Testis (tissue), 2 donors: ENCODE measurements at regions not wholly inside any gene's neighbourhood (a gene's known extent, or its start where the extent isn't known, plus 50 kb on each side); places are given as distances from the start of the nearest gene placed in this dataset.

Experiments used
- DNase-seq: peaks from one replicate; pipeline ENCODE4 v3.0.0-alpha.2; 2019
- H3K27ac ChIP-seq, 2 donors: fragments of 200-600 bp; sonication (generic); one replicate each; pipeline ENCODE4 v1.5.1; 2019
- H3K27me3 ChIP-seq: fragments of 200-600 bp; sonication (generic); one replicate; pipeline ENCODE4 v1.5.1; 2019
- H3K36me3 ChIP-seq: fragments of 200-600 bp; sonication (generic); one replicate; pipeline ENCODE4 v1.5.1; 2017; ENCODE audit warnings: low read depth; ENCODE audit errors: missing control alignments
- H3K4me1 ChIP-seq: fragments of 200-600 bp; sonication (generic); one replicate; pipeline ENCODE4 v1.5.1; 2019
- H3K4me3 ChIP-seq, 2 donors: fragments of 200-600 bp; sonication (generic); one replicate each; pipeline ENCODE4 v1.5.1; 2017 to 2019
- H3K9me3 ChIP-seq: fragments of 200-600 bp; sonication (generic); one replicate; pipeline ENCODE4 v1.5.1; 2017
- CTCF ChIP-seq, 3 experiments: fragments of 450-650 bp in 2 of 3; fragments of 200-600 bp in 1 of 3; sonication (generic) in 1 of 3; IDR thresholded peaks; one replicate each; pipeline ENCODE4 v1.5.1; 2016 to 2019; ENCODE audit warnings: antibody characterized with exemption in 3 of 3, mild to moderate bottlenecking in 2 of 3, moderate library complexity in 1 of 3
- POLR2A ChIP-seq: fragments of 450-650 bp; IDR thresholded peaks from one replicate; pipeline ENCODE4 v1.6.1; 2017; ENCODE audit warnings: antibody characterized with exemption, mild to moderate bottlenecking, moderate library complexity
- WGBS, 2 donors: methylation state at CpG; one replicate each; pipeline ENCODE4 v1.1.5; 2018; 5-methylcytosine and 5-hydroxymethylcytosine counted together
- intact Hi-C: fragments of 100-400 bp; cut with DNase I; formaldehyde crosslinking; loops from one replicate; pipeline ENCODE4 v1.15.1; 2023; ENCODE audit warnings: low total_unique reads

DNA sequence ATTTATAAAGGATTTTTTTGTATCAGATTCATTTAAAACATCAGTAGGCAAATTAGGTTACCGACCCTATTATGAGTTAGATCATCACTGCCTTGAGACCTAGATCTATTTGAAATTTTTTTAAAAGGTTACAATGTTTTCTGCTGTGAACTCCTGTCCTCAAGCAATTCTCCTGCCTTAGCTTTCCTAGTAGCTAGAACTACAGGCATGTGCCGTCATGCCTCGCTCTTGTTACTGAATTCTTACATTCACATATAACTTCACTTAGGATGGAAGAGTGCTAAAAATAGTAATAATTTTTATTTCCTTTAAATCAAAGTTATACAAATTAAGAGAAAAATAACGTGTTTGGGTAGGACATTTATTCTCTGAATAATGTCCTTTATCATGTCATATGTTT, 75.5 kb upstream of the MAOA start:
- Histone ChIP-seq H3K27ac (no peak overlapping the region), H3K4me1 (no peaks in the 10 kb centered on the region), H3K4me3 (no peak overlapping the region), H3K9me3 (no peaks in the 10 kb centered on the region), H3K27me3 (no peaks in the 10 kb centered on the region), H3K36me3 (no peaks in the 10 kb centered on the region)
- TF ChIP-seq CTCF (IDR thresholded peaks at IDR 0.05) (no peak), POLR2A (no peak)
- intact Hi-C loops, result no loop called here
- no peak for DNase-seq
- WGBS, 2 donors, result 75 to 91% methylated on average over 4 of the region's 4 CpGs

GRCh38 chrX:43581167-43581566, 74.9 kb upstream of the MAOA start:
- no peak overlapping the region for H3K4me3 ChIP-seq
- DNase-seq, result no peak
- no peaks in the 10 kb centered on the region for H3K9me3 ChIP-seq
- H3K4me1 ChIP-seq, result no peaks in the 10 kb centered on the region
- no peaks in the 10 kb centered on the region for H3K36me3 ChIP-seq
- TF ChIP-seq POLR2A, result no peak
- H3K27ac ChIP-seq, result no peak overlapping the region
- 78 to 91% methylated on average over 2 of the region's 2 CpGs for WGBS, 2 donors
- H3K27me3 ChIP-seq, result no peaks in the 10 kb centered on the region
- intact Hi-C loops, result no loop called here

DNA sequence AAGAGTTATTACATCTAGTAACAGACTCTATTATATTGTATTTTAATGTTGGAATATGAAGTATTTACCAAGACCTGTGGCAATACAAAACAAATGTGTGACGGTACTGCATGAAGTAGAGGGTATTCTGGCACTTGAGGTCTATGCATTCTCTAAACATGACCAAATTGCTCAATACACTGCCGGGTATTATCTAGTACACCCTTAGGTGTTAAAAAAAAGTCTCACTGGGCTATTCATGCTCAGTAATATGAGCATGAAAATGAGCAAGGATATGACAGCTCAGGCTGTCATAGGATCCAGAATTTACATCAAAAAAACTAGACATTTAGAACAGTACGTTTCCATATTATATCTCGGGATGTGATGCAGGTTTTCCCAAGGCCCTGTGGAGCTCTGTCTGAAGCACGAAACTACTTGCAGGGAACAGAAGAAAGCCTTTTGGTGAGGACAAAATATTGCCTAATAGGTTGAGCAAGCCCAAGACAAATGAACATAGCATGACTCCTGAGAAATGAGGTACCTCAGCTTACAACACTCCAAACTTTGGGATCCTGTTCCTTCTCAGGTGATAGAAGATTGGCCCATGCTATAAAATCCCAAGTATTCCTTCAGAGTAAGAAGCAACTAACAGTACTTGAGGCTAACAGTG, 74.1 kb upstream of the MAOA start:
- DNase-seq, result no peak
- no peaks in the 10 kb centered on the region for H3K9me3 ChIP-seq
- no peaks in the 10 kb centered on the region for H3K36me3 ChIP-seq
- no peak overlapping the region for H3K4me3 ChIP-seq
- no peaks in the 10 kb centered on the region for H3K4me1 ChIP-seq
- no peak for TF ChIP-seq CTCF (IDR thresholded peaks at IDR 0.05)
- TF ChIP-seq POLR2A, result no peak
- 83 to 90% methylated on average over 5 of the region's 5 CpGs for WGBS, 2 donors
- no peaks in the 10 kb centered on the region for H3K27me3 ChIP-seq
- H3K27ac ChIP-seq, result no peak overlapping the region
- intact Hi-C loops, result no loop called here

GRCh38 chrX:43582540-43582913, 73.6 kb upstream of the MAOA start:
- Histone ChIP-seq H3K4me3 (no peak overlapping the region), H3K4me1 (no peaks in the 10 kb centered on the region), H3K9me3 (no peaks in the 10 kb centered on the region), H3K27ac (no peak overlapping the region), H3K36me3 (no peaks in the 10 kb centered on the region), H3K27me3 (no peaks in the 10 kb centered on the region)
- intact Hi-C loops, result no loop called here
- no peak for DNase-seq
- no peak for TF ChIP-seq POLR2A
- TF ChIP-seq CTCF (IDR thresholded peaks at IDR 0.05), result no peak
- 78 to 79% methylated on average over 1 of the region's 1 CpG for WGBS, 2 donors

DNA sequence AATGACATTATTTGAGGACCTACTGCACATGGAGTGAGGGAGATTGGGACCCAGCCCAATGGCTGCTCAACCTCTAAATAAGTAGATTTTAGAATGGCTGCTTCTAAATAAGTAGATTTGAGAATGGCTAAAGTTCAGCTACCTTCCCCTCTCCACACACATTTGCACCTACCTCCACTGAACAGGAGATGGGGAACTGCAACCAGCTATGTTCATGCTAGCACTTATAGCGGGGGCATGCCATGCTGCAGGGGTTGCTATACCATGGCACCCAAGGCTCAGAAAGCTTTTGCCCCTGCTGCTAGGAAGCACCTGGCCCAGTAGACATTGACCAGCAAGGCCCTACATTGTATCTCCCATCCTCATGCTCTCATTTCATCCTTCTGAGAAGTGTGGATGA, 70.2 kb upstream of the MAOA start:
- H3K27me3 ChIP-seq, result no peaks in the 10 kb centered on the region
- no peak for DNase-seq
- WGBS, 2 donors, result 100% methylated on average over 1 of the region's 1 CpG
- TF ChIP-seq POLR2A (no peak), CTCF (IDR thresholded peaks at IDR 0.05) (no peak)
- H3K27ac ChIP-seq, result no peak overlapping the region
- H3K9me3 ChIP-seq, result no peaks in the 10 kb centered on the region
- intact Hi-C loops, result no loop called here
- H3K36me3 ChIP-seq, result no peaks in the 10 kb centered on the region
- no peak overlapping the region for H3K4me3 ChIP-seq
- no peaks in the 10 kb centered on the region for H3K4me1 ChIP-seq
